Stimulated activated CD4-positive, alpha-beta T cell treated with anti-CD3 and anti-CD28 coated beads, Interleukin-15, amount 100 ng/mL, for 48 hours (primary cell): ENCODE measurements at regions not wholly inside any gene's neighbourhood (a gene's known extent, or its start where the extent isn't known, plus 50 kb on each side); places are given as distances from the start of the nearest gene placed in this dataset.

Experiments
- DNase-seq, 2 donors: peaks; one replicate each; pipeline ENCODE4 v3.0.0-alpha.2; 2020; ENCODE audit warnings: low read depth in 2 of 2

- DNase-seq: no peak
These were observed 834.3 kb upstream of the COBL start for GRCh38 chr7:52150952-52151351.

- no peak for DNase-seq
These were observed 830.4 kb upstream of the COBL start for GRCh38 chr7:52146871-52147634.

- no peak for DNase-seq
These were observed 826.6 kb upstream of the COBL start for GRCh38 chr7:52143219-52143618.

GRCh38 chr7:52140851-52141250, 824.2 kb upstream of the COBL start:
- DNase-seq: no peak

- no peak for DNase-seq
These were observed 818.8 kb upstream of the COBL start for GRCh38 chr7:52135403-52135802.

GRCh38 chr7:52129278-52129677, 812.7 kb upstream of the COBL start:
- no peak for DNase-seq

- DNase-seq: no peak
These were observed 804.3 kb upstream of the COBL start for GRCh38 chr7:52120912-52121311.

- no peak for DNase-seq
These were observed 802.9 kb upstream of the COBL start for GRCh38 chr7:52119537-52119936.

- no peak for DNase-seq
These were observed 797.9 kb upstream of the COBL start for GRCh38 chr7:52114509-52114908.

- DNase-seq: no peak
These were observed 797.4 kb upstream of the COBL start for GRCh38 chr7:52114056-52114455.

GRCh38 chr7:52107355-52107754, 790.7 kb upstream of the COBL start:
- DNase-seq: no peak

GRCh38 chr7:52095861-52096260, 779.3 kb upstream of the COBL start:
- DNase-seq: no peak

GRCh38 chr7:52091996-52092395, 775.4 kb upstream of the COBL start:
- DNase-seq: no peak

GRCh38 chr7:52091101-52091500, 774.5 kb upstream of the COBL start:
- no peak for DNase-seq

- no peak for DNase-seq
These were observed 771.6 kb upstream of the COBL start for GRCh38 chr7:52088008-52088901.

GRCh38 chr7:52085610-52086009, 769.0 kb upstream of the COBL start:
- DNase-seq: no peak

GRCh38 chr7:52080493-52080892, 763.9 kb upstream of the COBL start:
- no peak for DNase-seq

GRCh38 chr7:52079726-52080125, 763.1 kb upstream of the COBL start:
- no peak for DNase-seq

GRCh38 chr7:52077571-52077970, 761.0 kb upstream of the COBL start:
- DNase-seq: no peak

- DNase-seq: no peak
These were observed 758.3 kb upstream of the COBL start for GRCh38 chr7:52074912-52075311.

GRCh38 chr7:52074071-52074470, 757.5 kb upstream of the COBL start:
- no peak for DNase-seq

- DNase-seq: no peak
These were observed 755.1 kb upstream of the COBL start for GRCh38 chr7:52071744-52072143.

- DNase-seq: no peak
These were observed 747.9 kb upstream of the COBL start for GRCh38 chr7:52064493-52064892.
